Putamen (tissue), 1 donor: ENCODE measurements at regions not wholly inside any gene's neighbourhood (a gene's known extent, or its start where the extent isn't known, plus 50 kb on each side); places are given as distances from the start of the nearest gene placed in this dataset.
"Not testable (repeated sequence)": the region's sequence is repeated elsewhere in the genome, so short reads cannot be mapped to it uniquely, and the experiment has no call there.

Experiments used
- DNase-seq: peaks from one replicate; pipeline ENCODE4 v3.0.0-alpha.2; 2016; ENCODE audit warnings: low spot score

GRCh38 chr14:19511055-19511454 is 76.9 kb upstream of the POTEG start:
- DNase-seq = not testable (repeated sequence)

GRCh38 chr14:19489475-19489874 is 55.3 kb upstream of the POTEG start:
- DNase-seq = not testable (repeated sequence)

- not testable (repeated sequence) for DNase-seq
These were observed 54.3 kb upstream of the POTEG start for GRCh38 chr14:19488457-19488856.

- not testable (repeated sequence) for DNase-seq
These were observed 53.5 kb upstream of the POTEG start for GRCh38 chr14:19487690-19488089.

- DNase-seq = not testable (repeated sequence)
These were observed 53.1 kb upstream of the POTEG start for GRCh38 chr14:19487265-19487664.

GRCh38 chr14:19485346-19485745 is 51.2 kb upstream of the POTEG start:
- peak; percentile 0 for DNase-seq
